ENCODE measurements at regions not wholly inside any gene's neighbourhood (a gene's known extent, or its start where the extent isn't known, plus 50 kb on each side); places are given as distances from the start of the nearest gene placed in this dataset.
"Not testable (repeated sequence)": the region's sequence is repeated elsewhere in the genome, so short reads cannot be mapped to it uniquely, and the experiment has no call there.

GRCh38 chr2:31813016-31813415 lies 197.8 kb downstream of the MEMO1 start:
- no peaks in the 10 kb centered on the region for H3K36me3 ChIP-seq (ENCODE audit: control insufficient read depth, low read depth, low read length)
- H3K27me3 ChIP-seq (ENCODE audit: control insufficient read depth, insufficient read depth, low read length) = no peaks in the 10 kb centered on the region
- H3K9ac ChIP-seq (ENCODE audit: low read length) = no peak overlapping the region
- H3K4me3 ChIP-seq (ENCODE audit: low read length) = no peak overlapping the region
- H3K27ac ChIP-seq (ENCODE audit: low read length) = no peak overlapping the region
- H3K9me3 ChIP-seq (ENCODE audit: control insufficient read depth, low read depth, low read length) = no peaks in the 10 kb centered on the region
- no peaks in the 10 kb centered on the region for H3K4me1 ChIP-seq (ENCODE audit: control insufficient read depth, low read depth, low read length)

GRCh38 chr2:31812051-31812798 lies 198.6 kb downstream of the MEMO1 start:
- H3K27me3 ChIP-seq (ENCODE audit: control insufficient read depth, insufficient read depth, low read length) = no peaks in the 10 kb centered on the region
- H3K9me3 ChIP-seq (ENCODE audit: control insufficient read depth, low read depth, low read length) = no peaks in the 10 kb centered on the region
- H3K27ac ChIP-seq (ENCODE audit: low read length) = no peak overlapping the region
- H3K9ac ChIP-seq (ENCODE audit: low read length) = no peak overlapping the region
- no peaks in the 10 kb centered on the region for H3K36me3 ChIP-seq (ENCODE audit: control insufficient read depth, low read depth, low read length)
- H3K4me3 ChIP-seq (ENCODE audit: low read length) = no peak overlapping the region
- no peaks in the 10 kb centered on the region for H3K4me1 ChIP-seq (ENCODE audit: control insufficient read depth, low read depth, low read length)

GRCh38 chr2:31811482-31811881 lies 199.3 kb downstream of the MEMO1 start:
- Histone ChIP-seq H3K27ac (ENCODE audit: low read length) (no peak overlapping the region), H3K4me1 (ENCODE audit: control insufficient read depth, low read depth, low read length) (no peaks in the 10 kb centered on the region), H3K4me3 (ENCODE audit: low read length) (no peak overlapping the region), H3K9ac (ENCODE audit: low read length) (no peak overlapping the region), H3K9me3 (ENCODE audit: control insufficient read depth, low read depth, low read length) (no peaks in the 10 kb centered on the region), H3K27me3 (ENCODE audit: control insufficient read depth, insufficient read depth, low read length) (no peaks in the 10 kb centered on the region), H3K36me3 (ENCODE audit: control insufficient read depth, low read depth, low read length) (no peaks in the 10 kb centered on the region)

- Histone ChIP-seq H3K4me1 (ENCODE audit: control insufficient read depth, low read depth, low read length) (no peaks in the 10 kb centered on the region), H3K9me3 (ENCODE audit: control insufficient read depth, low read depth, low read length) (no peaks in the 10 kb centered on the region), H3K4me3 (ENCODE audit: low read length) (no peak overlapping the region), H3K27ac (ENCODE audit: low read length) (no peak overlapping the region), H3K36me3 (ENCODE audit: control insufficient read depth, low read depth, low read length) (no peaks in the 10 kb centered on the region), H3K27me3 (ENCODE audit: control insufficient read depth, insufficient read depth, low read length) (no peaks in the 10 kb centered on the region), H3K9ac (ENCODE audit: low read length) (no peak overlapping the region)
These were observed 200.4 kb downstream of the MEMO1 start for GRCh38 chr2:31810200-31810917.

- Histone ChIP-seq H3K9me3 (ENCODE audit: control insufficient read depth, low read depth, low read length) (no peaks in the 10 kb centered on the region), H3K36me3 (ENCODE audit: control insufficient read depth, low read depth, low read length) (no peaks in the 10 kb centered on the region), H3K9ac (ENCODE audit: low read length) (no peak overlapping the region), H3K4me1 (ENCODE audit: control insufficient read depth, low read depth, low read length) (no peaks in the 10 kb centered on the region), H3K27ac (ENCODE audit: low read length) (no peak overlapping the region), H3K27me3 (ENCODE audit: control insufficient read depth, insufficient read depth, low read length) (no peaks in the 10 kb centered on the region), H3K4me3 (ENCODE audit: low read length) (no peak overlapping the region)
These were observed 205.1 kb downstream of the MEMO1 start for GRCh38 chr2:31805688-31806087.

- not testable (repeated sequence) for H3K4me1 ChIP-seq (ENCODE audit: control insufficient read depth, low read depth, low read length); H3K9me3 ChIP-seq (ENCODE audit: control insufficient read depth, low read depth, low read length); H3K4me3 ChIP-seq (ENCODE audit: low read length); H3K36me3 ChIP-seq (ENCODE audit: control insufficient read depth, low read depth, low read length); H3K27me3 ChIP-seq (ENCODE audit: control insufficient read depth, insufficient read depth, low read length); H3K9ac ChIP-seq (ENCODE audit: low read length); H3K27ac ChIP-seq (ENCODE audit: low read length)
These were observed 207.2 kb downstream of the MEMO1 start for GRCh38 chr2:31803481-31804153.

GRCh38 chr2:31802711-31803110 lies 208.1 kb downstream of the MEMO1 start:
- Histone ChIP-seq H3K9ac (ENCODE audit: low read length) (no peak overlapping the region), H3K27ac (ENCODE audit: low read length) (no peak overlapping the region), H3K4me3 (ENCODE audit: low read length) (no peak overlapping the region), H3K27me3 (ENCODE audit: control insufficient read depth, insufficient read depth, low read length) (no peaks in the 10 kb centered on the region), H3K36me3 (ENCODE audit: control insufficient read depth, low read depth, low read length) (no peaks in the 10 kb centered on the region), H3K4me1 (ENCODE audit: control insufficient read depth, low read depth, low read length) (no peaks in the 10 kb centered on the region), H3K9me3 (ENCODE audit: control insufficient read depth, low read depth, low read length) (no peaks in the 10 kb centered on the region)

GRCh38 chr2:31799282-31799681 lies 211.5 kb downstream of the MEMO1 start:
- H3K27me3 ChIP-seq (ENCODE audit: control insufficient read depth, insufficient read depth, low read length); H3K4me3 ChIP-seq (ENCODE audit: low read length); H3K9ac ChIP-seq (ENCODE audit: low read length); H3K4me1 ChIP-seq (ENCODE audit: control insufficient read depth, low read depth, low read length); H3K36me3 ChIP-seq (ENCODE audit: control insufficient read depth, low read depth, low read length); H3K27ac ChIP-seq (ENCODE audit: low read length); H3K9me3 ChIP-seq (ENCODE audit: control insufficient read depth, low read depth, low read length): not testable (repeated sequence)

GRCh38 chr2:31788273-31788672 lies 207.5 kb upstream of the SRD5A2 start:
- H3K27me3 ChIP-seq (ENCODE audit: control insufficient read depth, insufficient read depth, low read length) = no peaks in the 10 kb centered on the region
- H3K9me3 ChIP-seq (ENCODE audit: control insufficient read depth, low read depth, low read length) = peaks cover 15% of the 10 kb centered on the region
- no peaks in the 10 kb centered on the region for H3K36me3 ChIP-seq (ENCODE audit: control insufficient read depth, low read depth, low read length)
- H3K9ac ChIP-seq (ENCODE audit: low read length) = no peak overlapping the region
- H3K4me3 ChIP-seq (ENCODE audit: low read length) = no peak overlapping the region
- H3K4me1 ChIP-seq (ENCODE audit: control insufficient read depth, low read depth, low read length) = no peaks in the 10 kb centered on the region
- H3K27ac ChIP-seq (ENCODE audit: low read length) = no peak overlapping the region

- H3K27ac ChIP-seq (ENCODE audit: low read length) = no peak overlapping the region
- peaks cover 15% of the 10 kb centered on the region for H3K9me3 ChIP-seq (ENCODE audit: control insufficient read depth, low read depth, low read length)
- H3K36me3 ChIP-seq (ENCODE audit: control insufficient read depth, low read depth, low read length) = no peaks in the 10 kb centered on the region
- H3K4me3 ChIP-seq (ENCODE audit: low read length) = no peak overlapping the region
- H3K4me1 ChIP-seq (ENCODE audit: control insufficient read depth, low read depth, low read length) = no peaks in the 10 kb centered on the region
- H3K9ac ChIP-seq (ENCODE audit: low read length) = no peak overlapping the region
- no peaks in the 10 kb centered on the region for H3K27me3 ChIP-seq (ENCODE audit: control insufficient read depth, insufficient read depth, low read length)
These were observed 205.1 kb upstream of the SRD5A2 start for GRCh38 chr2:31785876-31786275.

GRCh38 chr2:31784868-31785267 lies 204.1 kb upstream of the SRD5A2 start:
- no peaks in the 10 kb centered on the region for H3K36me3 ChIP-seq (ENCODE audit: control insufficient read depth, low read depth, low read length)
- no peak overlapping the region for H3K27ac ChIP-seq (ENCODE audit: low read length)
- no peak overlapping the region for H3K4me3 ChIP-seq (ENCODE audit: low read length)
- H3K4me1 ChIP-seq (ENCODE audit: control insufficient read depth, low read depth, low read length) = no peaks in the 10 kb centered on the region
- peaks cover 15% of the 10 kb centered on the region for H3K9me3 ChIP-seq (ENCODE audit: control insufficient read depth, low read depth, low read length)
- H3K9ac ChIP-seq (ENCODE audit: low read length) = no peak overlapping the region
- H3K27me3 ChIP-seq (ENCODE audit: control insufficient read depth, insufficient read depth, low read length) = no peaks in the 10 kb centered on the region

All from iPS-18a (cell line).